H1 (cell line): ENCODE measurements at regions not wholly inside any gene's neighbourhood (a gene's known extent, or its start where the extent isn't known, plus 50 kb on each side); places are given as distances from the start of the nearest gene placed in this dataset.

ENCODE experiments used
- CTBP2 ChIP-seq: IDR thresholded peaks from 2 replicates; pipeline ENCODE4 v1.7.0; 2011; ENCODE audit warnings: borderline replicate concordance, mild to moderate bottlenecking, moderate library complexity, mixed read lengths, low read length; ENCODE audit not compliant: insufficient read depth, insufficient read length
- EZH2 ChIP-seq: fragments of 200-600 bp; sonication (generic); IDR thresholded peaks from 2 replicates; pipeline ENCODE4 v1.7.1; 2012; ENCODE audit warnings: low read depth, mild to moderate bottlenecking, moderate library complexity, low read length, inconsistent platforms; ENCODE audit not compliant: severe bottlenecking
- RNF2 ChIP-seq: fragments of 200-900, 300-1000 bp; sonication (generic); IDR thresholded peaks from 2 replicates; pipeline ENCODE4 v1.7.1; 2016; ENCODE audit warnings: borderline replicate concordance, low read depth, mild to moderate bottlenecking, antibody characterized with exemption, low read length; ENCODE audit not compliant: poor library complexity, severe bottlenecking; ENCODE audit errors: missing control alignments
- SAP30 ChIP-seq: fragments of 300-600 bp; sonication (generic); IDR thresholded peaks from 2 replicates; pipeline ENCODE4 v1.7.1; 2012; ENCODE audit warnings: low read length, moderate library complexity, mild to moderate bottlenecking, inconsistent platforms; ENCODE audit not compliant: insufficient read depth, insufficient replicate concordance
- SIX5 ChIP-seq: IDR thresholded peaks from 2 replicates; pipeline ENCODE4 v1.6.1; 2011; ENCODE audit warnings: mild to moderate bottlenecking, low read depth, low read length
- TEAD4 ChIP-seq: IDR thresholded peaks from 2 replicates; pipeline ENCODE4 v1.6.1; 2012; ENCODE audit warnings: low read depth, low read length, inconsistent platforms, mixed read lengths

DNA sequence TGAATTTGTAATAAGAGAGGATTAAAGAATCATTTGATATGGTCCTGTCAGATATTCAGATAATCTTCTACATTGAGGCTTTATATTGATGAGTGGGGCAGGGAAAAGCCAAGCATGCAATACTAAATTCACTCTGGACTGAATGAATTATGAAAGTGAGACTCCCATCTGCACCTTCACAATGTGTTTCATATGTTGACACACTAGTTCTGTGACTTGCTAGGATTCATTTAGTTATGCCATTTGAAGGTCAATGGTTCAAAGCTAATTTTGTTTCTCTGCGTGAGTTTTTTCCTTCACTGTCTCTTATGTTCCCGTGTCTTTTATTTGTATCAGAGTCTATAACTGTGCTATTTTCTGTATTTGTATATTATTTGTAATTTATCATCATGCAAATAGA lies 1332.5 kb downstream of the KCNT2 start (continued):
- no peak for TF ChIP-seq EZH2
- TF ChIP-seq SAP30, result no peak
- no peak for TF ChIP-seq SIX5
- TF ChIP-seq RNF2, result no peak
- no peak for TF ChIP-seq TEAD4
- no peak for TF ChIP-seq CTBP2
